ENCODE measurements at regions not wholly inside any gene's neighbourhood (a gene's known extent, or its start where the extent isn't known, plus 50 kb on each side); places are given as distances from the start of the nearest gene placed in this dataset.

DNA sequence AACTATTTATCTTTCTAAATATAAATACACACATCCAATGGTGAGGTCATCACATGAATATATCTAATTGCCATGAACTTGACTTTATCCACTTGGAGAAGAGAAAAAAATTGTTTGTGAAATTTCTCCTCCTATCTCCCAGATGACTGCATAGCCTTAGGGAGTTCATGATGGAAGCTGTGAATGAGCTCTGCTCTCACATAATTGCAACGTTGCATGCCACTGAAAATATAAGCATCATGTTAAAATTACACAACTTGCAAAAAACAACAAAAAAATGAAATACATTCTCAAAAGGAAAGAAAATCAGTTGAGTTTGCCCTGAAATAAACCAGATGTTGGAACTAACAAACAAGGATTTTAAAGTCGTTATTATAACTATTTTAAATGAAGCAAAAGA is 50.6 kb upstream of the OSR1 start:
- no peak for DNase-seq

DNA sequence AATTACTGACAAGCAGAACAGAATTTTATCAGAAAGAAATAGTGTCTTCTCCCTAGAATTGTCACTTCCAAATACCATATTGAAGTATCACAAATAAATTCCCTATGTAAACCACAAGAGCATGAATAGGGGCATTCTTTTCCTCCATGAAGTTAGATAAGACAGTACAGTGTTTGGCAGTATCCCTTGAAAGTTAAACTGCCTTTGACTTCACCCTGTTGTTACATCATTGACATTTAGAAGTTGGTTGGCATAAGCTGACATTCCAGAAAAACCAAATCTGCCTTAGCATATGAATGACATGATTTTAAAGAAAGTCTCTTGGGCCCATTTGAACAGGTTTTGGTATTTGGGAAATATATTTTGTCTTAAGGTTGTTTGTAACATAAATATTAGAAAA is 50.2 kb upstream of the OSR1 start:
- DNase-seq, result no peak
